ENCODE measurements at regions not wholly inside any gene's neighbourhood (a gene's known extent, or its start where the extent isn't known, plus 50 kb on each side); places are given as distances from the start of the nearest gene placed in this dataset.

DNA sequence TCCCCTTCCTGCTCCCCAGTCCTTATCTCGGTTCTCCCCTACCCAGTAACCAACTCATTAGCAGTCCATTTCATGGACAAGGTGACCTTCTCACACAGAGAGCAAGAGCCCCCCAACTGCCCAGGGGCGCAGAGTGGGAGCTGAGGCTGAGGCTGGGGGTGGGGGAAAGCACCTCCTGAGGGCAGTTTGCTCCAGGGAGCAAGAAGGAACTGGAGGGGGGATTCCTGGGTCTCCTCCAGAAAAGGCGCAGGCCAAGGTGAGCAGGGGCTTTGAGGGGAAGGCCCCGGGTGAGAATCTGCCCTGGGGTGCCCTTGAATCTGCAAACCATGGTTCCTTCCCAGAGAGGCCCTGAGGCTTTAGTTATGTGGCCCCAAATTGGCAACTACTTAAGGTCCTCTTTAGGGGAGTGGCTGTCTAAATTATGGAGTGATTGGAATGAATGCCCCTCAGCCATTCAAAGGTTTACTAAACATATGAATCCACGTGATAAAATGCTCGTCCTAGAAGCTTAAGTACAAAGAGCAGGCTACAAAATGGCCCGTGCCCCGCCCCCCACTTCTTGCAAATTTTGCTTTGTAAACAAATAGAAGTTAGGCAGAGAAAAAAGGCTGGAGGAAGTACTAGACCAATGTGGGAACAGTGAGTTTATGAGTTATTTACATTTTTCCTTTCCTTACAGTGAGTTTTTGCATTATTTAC, 123.5 kb upstream of the HS6ST1 start:
- TF ChIP-seq, protein P1, sequence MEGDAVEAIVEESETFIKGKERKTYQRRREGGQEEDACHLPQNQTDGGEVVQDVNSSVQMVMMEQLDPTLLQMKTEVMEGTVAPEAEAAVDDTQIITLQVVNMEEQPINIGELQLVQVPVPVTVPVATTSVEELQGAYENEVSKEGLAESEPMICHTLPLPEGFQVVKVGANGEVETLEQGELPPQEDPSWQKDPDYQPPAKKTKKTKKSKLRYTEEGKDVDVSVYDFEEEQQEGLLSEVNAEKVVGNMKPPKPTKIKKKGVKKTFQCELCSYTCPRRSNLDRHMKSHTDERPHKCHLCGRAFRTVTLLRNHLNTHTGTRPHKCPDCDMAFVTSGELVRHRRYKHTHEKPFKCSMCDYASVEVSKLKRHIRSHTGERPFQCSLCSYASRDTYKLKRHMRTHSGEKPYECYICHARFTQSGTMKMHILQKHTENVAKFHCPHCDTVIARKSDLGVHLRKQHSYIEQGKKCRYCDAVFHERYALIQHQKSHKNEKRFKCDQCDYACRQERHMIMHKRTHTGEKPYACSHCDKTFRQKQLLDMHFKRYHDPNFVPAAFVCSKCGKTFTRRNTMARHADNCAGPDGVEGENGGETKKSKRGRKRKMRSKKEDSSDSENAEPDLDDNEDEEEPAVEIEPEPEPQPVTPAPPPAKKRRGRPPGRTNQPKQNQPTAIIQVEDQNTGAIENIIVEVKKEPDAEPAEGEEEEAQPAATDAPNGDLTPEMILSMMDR (IDR thresholded peaks at IDR 0.05; ENCODE audit: low read depth, low read length, missing control alignments): no peak
- no peak overlapping the region for H3K4me3 ChIP-seq (replicated peaks; ENCODE audit: low read depth, low read length)
- DNase-seq (ENCODE audit: extremely low read depth, low read depth): no peak

DNA sequence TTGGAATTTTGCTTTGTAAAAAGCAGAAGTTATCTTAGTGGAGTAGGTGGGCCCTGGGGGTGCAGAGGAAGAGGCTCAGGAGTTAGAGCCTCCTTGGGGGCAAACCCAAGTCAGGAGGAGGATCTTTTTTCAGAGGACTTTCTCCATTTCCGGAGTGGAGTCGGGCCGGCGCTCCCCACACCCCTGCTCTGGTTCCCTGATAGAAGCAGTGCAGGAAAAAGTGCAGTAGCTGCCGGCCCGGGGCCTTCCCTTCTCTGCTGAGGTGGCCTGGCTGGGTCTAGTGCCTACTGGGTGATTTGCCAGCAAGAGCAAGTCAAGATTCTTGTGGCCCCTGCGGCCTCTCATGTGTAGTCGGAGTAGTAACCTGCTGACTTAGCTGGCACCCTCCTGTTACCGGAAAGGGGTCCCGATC, 124.2 kb upstream of the HS6ST1 start:
- H3K4me3 ChIP-seq (replicated peaks; ENCODE audit: low read depth, low read length): no peak overlapping the region
- DNase-seq (ENCODE audit: extremely low read depth, low read depth): no peak

DNA sequence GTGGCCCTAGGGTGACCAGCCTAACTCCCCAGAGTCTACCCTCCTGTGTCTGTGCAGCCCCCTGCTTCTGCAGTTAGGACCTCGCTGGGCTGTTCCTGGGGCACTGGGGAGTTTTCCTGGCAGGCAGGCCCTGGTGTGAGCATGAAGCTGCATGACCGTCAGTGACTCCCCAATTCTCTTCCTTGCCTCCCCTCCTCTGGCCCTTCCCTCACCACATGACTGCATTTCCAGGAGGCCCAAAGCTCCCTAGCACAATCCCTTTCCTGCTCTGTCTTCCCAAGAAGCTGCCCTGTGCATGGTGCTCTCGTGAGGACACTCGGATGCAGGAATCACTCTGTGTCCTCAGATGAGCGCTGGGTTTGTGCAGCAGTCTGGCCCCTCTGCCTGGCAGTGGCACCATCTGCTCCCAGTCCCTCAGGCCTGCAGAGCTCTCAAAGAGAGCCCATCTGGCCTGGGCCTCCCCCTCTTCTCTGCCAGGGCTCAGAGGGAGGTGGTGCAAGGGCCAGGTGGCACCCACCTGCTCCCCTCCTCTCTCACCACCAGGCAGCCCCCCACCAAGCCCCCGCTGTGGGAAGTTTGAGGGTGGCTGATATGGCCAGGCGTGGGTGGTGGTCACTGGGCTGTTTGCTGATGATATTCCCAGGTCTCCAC, 125.6 kb upstream of the HS6ST1 start:
- TF ChIP-seq, protein P1 (IDR thresholded peaks at IDR 0.05; ENCODE audit: low read depth, low read length, missing control alignments): no peak
- DNase-seq (ENCODE audit: extremely low read depth, low read depth): no peak
- no peak overlapping the region for H3K4me3 ChIP-seq (replicated peaks; ENCODE audit: low read depth, low read length)

More for the DNA sequence above, 124.2 kb upstream of the HS6ST1 start:
- TF ChIP-seq, protein P1 (IDR thresholded peaks at IDR 0.05; ENCODE audit: low read depth, low read length, missing control alignments): no peak

DNA sequence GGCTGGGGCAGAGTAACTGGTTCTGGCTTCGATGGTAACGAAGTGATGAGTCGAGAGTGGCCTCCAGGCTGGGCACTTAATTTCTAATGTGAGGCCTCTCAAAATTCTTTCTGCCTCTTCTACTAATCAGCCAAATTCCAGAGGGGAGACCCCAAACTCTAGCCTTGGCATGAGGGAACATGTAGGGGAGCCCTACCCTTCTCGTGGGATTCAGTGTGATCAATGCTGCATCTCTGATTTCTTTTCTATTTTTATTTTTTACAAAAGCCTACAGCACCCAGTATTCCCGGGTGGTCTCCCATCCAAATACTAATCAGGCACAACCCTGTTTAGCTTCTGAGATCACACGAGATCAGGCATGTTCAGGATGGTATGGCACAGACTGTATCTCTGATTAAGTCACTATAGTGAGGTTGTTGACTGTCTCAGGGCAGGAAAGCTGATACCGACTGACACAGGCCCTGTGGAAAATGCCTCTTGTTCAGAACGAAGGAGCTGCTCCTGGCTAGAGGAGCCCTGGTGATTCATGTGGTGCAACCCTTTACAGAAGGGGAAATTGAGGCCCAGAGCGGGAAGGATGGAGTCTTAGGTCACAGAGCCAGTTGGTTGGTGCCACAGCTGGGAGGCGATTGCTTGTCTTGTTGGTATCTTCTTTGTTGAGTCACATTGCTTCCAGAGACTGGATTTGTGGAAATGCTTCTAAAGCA, 126.3 kb upstream of the HS6ST1 start:
- TF ChIP-seq, protein P1 (IDR thresholded peaks at IDR 0.05; ENCODE audit: low read depth, low read length, missing control alignments): no peak
- DNase-seq (ENCODE audit: extremely low read depth, low read depth): no peak
- no peak overlapping the region for H3K4me3 ChIP-seq (replicated peaks; ENCODE audit: low read depth, low read length)

DNA sequence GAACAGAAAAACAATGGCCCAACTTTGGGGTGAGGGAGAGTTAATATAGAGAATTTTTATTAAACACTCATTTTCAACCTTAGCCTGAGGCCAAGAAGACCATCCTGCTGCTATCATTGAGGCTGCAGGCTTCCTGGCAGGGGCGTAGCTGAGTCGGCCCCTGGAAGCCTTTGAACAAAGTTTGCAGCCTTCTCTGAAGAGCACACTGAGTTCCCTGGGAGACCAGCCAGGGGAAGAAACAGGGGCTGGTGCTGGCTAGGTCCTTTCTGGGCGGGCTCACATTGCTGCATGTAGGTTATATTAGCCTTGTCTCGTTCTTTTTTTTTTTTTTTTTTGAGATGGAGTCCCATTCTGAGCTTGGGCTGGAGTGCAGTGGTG, 126.8 kb upstream of the HS6ST1 start:
- no peak overlapping the region for H3K4me3 ChIP-seq (replicated peaks; ENCODE audit: low read depth, low read length)
- TF ChIP-seq, protein P1 (IDR thresholded peaks at IDR 0.05; ENCODE audit: low read depth, low read length, missing control alignments): no peak
- no peak for DNase-seq (ENCODE audit: extremely low read depth, low read depth)

DNA sequence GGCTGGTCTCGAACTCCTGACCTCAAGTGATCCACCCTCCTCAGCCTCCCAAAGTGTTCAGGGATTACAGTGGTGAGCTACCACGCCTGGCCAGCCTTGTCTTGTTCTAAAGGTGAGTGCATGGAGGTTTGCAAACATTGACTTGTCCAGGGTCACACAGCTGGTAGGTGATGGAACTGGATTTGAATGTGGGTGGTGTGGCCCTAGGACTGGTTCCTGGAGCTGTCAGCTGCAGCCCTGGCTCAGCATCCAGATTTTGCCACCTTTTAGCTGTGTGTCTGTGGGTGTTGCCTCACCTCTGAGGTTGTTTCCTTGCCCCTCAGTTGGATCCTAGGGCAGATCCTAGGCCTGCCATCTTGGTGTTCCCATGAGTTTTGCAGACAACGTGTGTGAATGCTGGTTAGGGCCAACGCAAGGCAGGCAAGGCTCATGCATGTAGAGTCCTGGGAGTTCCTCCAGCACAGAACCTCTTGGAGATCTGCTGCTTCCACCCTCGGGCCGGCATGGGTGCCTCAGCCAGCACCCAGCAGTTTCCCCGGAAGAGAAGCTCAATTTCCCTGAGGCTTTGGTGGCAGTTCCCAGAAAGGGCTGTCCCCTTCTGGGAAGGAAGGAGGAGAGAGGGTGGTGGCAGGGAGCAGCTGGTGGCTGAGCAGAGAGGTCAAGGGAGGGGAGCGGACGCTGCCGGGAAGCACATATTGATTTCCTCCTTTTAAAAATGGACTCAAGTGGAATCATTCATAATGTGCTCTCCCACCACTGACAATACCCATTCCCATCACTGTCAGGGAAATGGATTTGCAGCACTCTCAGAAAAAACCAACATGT, 127.6 kb upstream of the HS6ST1 start:
- TF ChIP-seq, protein P1 (IDR thresholded peaks at IDR 0.05; ENCODE audit: low read depth, low read length, missing control alignments): no peak
- H3K4me3 ChIP-seq (replicated peaks; ENCODE audit: low read depth, low read length): no peak overlapping the region
- no peak for DNase-seq (ENCODE audit: extremely low read depth, low read depth)
